ENCODE measurements at regions not wholly inside any gene's neighbourhood (a gene's known extent, or its start where the extent isn't known, plus 50 kb on each side); places are given as distances from the start of the nearest gene placed in this dataset.
A peak's percentile ranks its signal among the peaks of the same experiment; 100 is the strongest.
"Not testable (repeated sequence)": the region's sequence is repeated elsewhere in the genome, so short reads cannot be mapped to it uniquely, and the experiment has no call there.

DNA sequence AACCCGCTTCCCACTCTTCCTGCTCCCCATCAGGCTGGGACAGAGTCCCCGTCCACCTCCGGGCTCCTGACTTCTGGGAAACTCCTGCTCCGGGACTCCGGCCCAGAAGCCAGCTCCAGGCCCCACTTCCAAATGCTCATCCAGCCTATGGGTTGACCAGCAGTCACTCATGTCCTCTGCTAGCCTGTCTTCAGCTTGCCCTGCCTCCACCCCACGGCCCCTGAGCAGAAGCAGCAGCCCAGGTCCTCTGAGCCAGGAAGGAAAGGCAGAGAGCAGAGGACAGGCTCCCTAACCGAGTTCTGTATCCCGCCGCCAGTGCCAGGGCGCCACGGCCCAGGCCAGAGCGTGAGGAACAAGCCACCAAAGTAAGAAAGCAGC, 86.4 kb upstream of the ID2 start:
- DNase-seq, result no peak

DNA sequence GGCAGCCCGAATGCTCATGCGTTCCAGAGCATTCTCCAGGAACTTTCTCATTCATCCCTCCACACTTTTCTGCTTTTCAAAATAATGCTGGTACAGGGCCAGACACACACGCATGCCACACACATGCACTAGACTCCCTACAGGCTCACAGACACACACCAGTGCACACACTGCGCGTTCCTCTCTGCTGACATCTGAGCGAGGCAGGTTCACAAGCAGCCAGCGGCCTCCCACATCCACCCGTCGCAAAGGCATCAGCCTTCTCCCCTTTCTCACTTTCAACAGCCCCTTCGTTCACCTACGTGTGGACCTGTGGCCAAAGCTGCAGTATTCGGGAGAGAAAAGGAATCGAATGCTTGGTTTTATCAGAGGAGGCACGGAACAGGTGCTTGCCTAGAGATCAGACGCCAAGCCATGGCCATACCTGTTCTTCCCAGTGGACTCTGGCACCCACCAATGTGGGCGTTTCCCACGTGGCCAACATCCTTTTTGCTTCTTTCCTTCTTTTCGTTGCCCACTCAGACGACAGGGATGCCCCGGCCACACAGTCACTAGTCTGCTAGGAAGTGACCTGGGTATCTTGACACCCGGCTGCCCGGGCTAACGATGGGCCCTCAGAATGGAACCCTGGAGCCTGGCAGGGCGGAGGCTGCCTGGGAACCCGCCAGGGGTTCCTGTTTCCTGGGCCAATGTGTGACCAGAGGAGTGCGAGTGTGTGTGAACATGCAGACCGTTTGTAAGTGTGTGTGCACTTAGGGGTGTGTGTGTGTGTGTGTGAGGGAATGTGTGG, 85.8 kb upstream of the ID2 start:
- no peak for DNase-seq

- no peak for DNase-seq
Measured at GRCh38 chr2:8597094-8597493, 84.8 kb upstream of the ID2 start.

GRCh38 chr2:8597559-8598225, 84.2 kb upstream of the ID2 start:
- DNase-seq, result peak; percentile 1

GRCh38 chr2:8598295-8599165, 83.3 kb upstream of the ID2 start:
- no peak for DNase-seq

DNA sequence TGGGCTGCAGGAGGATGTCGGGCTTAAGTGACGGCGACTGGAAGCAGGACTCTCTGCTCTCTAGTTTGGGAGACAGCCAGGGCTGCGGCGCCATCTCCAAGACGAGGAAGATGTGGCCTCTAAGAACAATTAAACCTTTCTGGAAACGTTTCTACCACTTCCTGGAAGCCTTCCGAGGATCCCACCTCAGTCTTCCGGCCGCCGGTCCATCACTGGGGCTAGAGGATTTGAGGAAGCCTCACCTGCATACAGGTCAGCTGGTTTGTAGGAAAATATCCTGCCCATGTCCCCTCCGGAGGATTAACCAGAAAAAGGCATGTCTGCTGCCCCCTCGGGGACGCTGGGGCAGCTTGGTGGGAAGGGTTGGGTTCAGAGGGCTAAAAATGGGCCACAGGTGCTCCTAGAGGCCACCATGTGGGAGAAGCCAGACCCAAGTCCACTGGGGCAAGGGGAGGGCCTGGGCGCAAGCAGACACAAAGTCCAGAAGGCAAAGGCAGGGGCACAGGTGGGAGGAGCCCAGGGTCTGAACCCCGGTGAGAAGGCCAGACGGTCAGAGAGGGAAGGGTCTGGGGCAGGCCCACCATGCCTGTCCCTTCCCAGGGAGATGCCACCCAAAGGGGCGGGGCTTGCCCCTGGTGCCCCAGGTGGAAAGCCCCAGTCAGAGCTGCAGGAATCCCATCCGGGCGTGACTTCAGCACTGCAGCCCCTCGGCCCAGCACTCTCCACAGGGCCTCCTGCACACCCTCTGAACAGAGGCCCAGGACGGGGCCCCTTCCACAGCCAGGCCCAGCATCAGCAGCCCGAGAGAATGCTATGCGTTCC, 82.2 kb upstream of the ID2 start:
- no peak for DNase-seq

GRCh38 chr2:8600456-8600855, 81.4 kb upstream of the ID2 start:
- DNase-seq, result no peak

- no peak for DNase-seq
Measured at GRCh38 chr2:8602809-8603208, 79.0 kb upstream of the ID2 start.

DNA sequence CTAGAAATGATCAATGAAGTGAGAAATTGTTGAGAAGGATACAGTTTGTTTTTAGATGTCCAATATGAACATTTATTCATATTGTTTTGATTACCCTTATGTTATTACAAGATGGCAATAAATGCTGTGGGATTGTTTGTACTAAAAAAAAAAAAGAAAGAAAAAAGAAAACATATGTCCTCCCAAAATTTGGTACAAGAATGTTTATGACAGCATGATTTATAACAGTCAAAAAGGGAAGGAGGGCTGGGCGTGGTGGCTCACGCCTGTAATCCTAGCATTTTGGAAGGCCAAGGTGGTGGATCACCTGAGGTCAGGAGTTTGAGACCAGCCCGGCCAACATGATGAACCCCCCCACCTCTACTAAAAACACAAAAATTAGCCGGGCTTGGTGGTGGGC, 78.5 kb upstream of the ID2 start:
- DNase-seq, result not testable (repeated sequence)

- no peak for DNase-seq
Measured at GRCh38 chr2:8604262-8604661, 77.6 kb upstream of the ID2 start.

- DNase-seq, result no peak
Measured at GRCh38 chr2:8605351-8606065, 76.3 kb upstream of the ID2 start.

GRCh38 chr2:8606226-8606625, 75.6 kb upstream of the ID2 start:
- no peak for DNase-seq

GRCh38 chr2:8606649-8607550, 75.0 kb upstream of the ID2 start:
- no peak for DNase-seq

DNA sequence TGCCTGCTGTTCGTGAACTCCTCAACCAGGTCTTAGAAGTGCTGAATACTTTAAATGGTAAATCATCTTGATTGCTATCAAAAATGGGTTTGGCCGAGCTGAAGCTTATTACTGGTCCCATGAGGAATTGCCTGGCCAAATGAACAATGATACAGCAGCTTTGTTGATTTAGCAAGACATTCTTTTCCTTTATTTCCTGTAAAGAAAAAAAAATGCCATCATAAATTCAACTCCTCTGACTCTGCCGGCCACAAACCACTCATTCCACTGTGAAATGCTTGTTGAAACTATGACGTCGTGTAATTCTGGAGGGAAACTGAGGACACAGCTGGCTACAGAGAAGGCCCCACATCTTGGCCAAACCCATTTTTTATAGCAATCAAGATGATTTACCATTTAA, 74.2 kb upstream of the ID2 start:
- no peak for DNase-seq

GRCh38 chr2:8608411-8608954, 73.4 kb upstream of the ID2 start:
- no peak for DNase-seq

DNA sequence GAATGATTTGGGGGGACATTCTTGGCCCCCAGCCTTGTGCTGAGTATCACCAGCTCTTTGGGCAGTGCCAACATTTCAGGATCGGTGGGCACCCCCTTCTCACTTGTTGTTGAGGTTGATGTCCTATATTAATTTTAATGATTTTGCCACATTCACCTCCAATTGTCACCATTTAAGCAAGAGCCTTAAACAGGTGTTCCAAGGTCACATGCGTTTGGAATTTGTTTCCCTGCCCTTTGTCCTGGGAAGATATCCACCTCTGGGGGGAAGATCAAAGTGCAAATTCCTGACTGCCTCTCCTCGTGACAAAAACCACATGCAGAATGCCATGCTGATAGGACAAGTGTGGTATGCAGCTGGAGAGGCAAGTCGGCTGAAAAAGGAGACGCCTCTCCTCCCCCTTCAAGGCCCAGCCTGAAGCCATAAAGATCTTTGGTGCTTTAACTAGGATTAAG, 72.5 kb upstream of the ID2 start:
- DNase-seq, result no peak

DNA sequence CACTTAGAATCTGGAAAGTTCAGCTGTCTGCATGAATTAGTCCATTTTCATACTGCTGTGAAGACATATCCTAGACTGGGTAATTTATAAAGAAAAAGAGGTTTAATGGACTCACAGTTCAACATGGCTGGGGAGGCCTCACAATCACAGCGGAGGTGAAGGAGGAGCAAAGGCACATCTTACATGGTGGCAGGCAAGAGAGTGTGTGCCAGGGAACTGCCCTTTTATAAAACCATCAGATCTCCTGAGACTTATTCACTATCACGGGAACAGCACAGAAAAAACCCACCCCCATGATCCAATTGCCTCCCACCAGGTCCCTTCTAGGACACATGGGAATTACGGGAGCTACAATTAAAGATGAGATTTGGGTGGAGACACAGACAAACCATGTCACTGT, 71.1 kb upstream of the ID2 start:
- not testable (repeated sequence) for DNase-seq

DNA sequence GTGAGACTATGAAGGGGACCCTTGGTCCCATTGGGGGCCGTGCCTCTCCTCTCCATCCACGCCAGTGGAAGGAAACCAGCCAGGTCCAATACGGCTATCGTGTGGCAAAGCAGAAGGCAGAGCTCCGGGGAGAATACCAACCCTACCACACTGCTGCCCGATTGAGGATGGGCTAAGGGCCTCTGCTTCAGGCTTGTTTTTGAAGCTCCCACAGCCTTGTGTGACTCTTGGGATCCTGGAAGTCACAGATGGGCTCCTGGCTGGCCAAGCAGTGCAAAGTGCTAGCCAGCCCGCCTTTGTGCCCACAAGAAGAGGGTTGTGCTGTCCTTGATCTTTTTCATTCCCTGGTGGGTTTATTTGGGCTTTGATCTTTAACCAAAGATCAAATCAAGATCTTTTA, 70.6 kb upstream of the ID2 start:
- no peak for DNase-seq

DNA sequence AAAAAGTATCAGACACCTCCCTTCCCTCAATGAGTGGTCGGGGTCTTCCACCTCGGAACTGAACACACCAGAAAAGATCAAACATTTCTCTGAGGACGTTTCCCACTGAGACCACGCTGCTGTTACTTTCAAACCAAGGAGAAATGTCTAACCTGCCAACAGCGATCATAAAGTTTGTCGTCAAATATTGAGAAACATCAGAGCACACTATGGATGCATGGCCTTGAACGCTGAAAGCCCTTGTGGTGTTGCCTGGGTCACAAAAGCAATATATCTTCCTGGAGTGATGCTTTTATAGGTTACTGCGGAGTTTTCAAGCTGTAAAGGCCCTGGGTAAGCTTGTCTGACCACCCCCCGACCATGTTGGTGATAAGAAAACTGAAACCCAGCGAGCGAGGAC, 70.2 kb upstream of the ID2 start:
- DNase-seq, result no peak

- DNase-seq, result no peak
Measured at GRCh38 chr2:8612734-8613179, 69.1 kb upstream of the ID2 start.
